H9 (cell line): ENCODE measurements at regions not wholly inside any gene's neighbourhood (a gene's known extent, or its start where the extent isn't known, plus 50 kb on each side); places are given as distances from the start of the nearest gene placed in this dataset.

Experiments
- DNase-seq: peaks from one replicate; pipeline ENCODE4 v3.0.0-alpha.2; 2017
- H2AFZ ChIP-seq: one replicate; pipeline ENCODE4 v1.6.1; 2013; ENCODE audit warnings: mild to moderate bottlenecking, low read length, control low read depth, moderate library complexity
- H2AK5ac ChIP-seq: 2 replicates; pipeline ENCODE4 v1.6.1; 2013; ENCODE audit warnings: low read length, control low read depth, mixed read lengths; ENCODE audit not compliant: insufficient read length
- H2BK120ac ChIP-seq: one replicate; pipeline ENCODE4 v1.6.1; 2013; ENCODE audit warnings: low read depth, mild to moderate bottlenecking, low read length, control low read depth, inconsistent platforms; ENCODE audit not compliant: poor library complexity, severe bottlenecking
- H2BK12ac ChIP-seq: 2 replicates; pipeline ENCODE4 v1.6.1; 2013; ENCODE audit warnings: low read length, control low read depth, mixed read lengths, low read depth; ENCODE audit not compliant: insufficient read length
- H2BK15ac ChIP-seq: 2 replicates; pipeline ENCODE4 v1.6.1; 2013; ENCODE audit warnings: low read depth, low read length, control low read depth
- H2BK20ac ChIP-seq: one replicate; pipeline ENCODE4 v1.6.1; 2013; ENCODE audit warnings: low read depth, mild to moderate bottlenecking, low read length, control low read depth, inconsistent platforms; ENCODE audit not compliant: poor library complexity, severe bottlenecking
- H2BK5ac ChIP-seq: 2 replicates; pipeline ENCODE4 v1.6.1; 2013; ENCODE audit warnings: low read length, control low read depth, mixed read lengths; ENCODE audit not compliant: insufficient read length
- H3K14ac ChIP-seq: 2 replicates; pipeline ENCODE4 v1.6.1; 2013; ENCODE audit warnings: low read length, control low read depth; ENCODE audit not compliant: insufficient read depth
- H3K18ac ChIP-seq: 2 replicates; pipeline ENCODE4 v1.6.1; 2013; ENCODE audit warnings: low read depth, mild to moderate bottlenecking, mixed read lengths, low read length, control low read depth; ENCODE audit not compliant: insufficient read length
- H3K23ac ChIP-seq: 2 replicates; pipeline ENCODE4 v1.6.1; 2013; ENCODE audit warnings: low read length, control low read depth, mixed read lengths, low read depth; ENCODE audit not compliant: insufficient read length
- H3K23me2 ChIP-seq: 2 replicates; pipeline ENCODE4 v1.6.1; 2013; ENCODE audit warnings: low read depth, mild to moderate bottlenecking, mixed read lengths, low read length, control low read depth; ENCODE audit not compliant: insufficient read length, poor library complexity, severe bottlenecking
- H3K27ac ChIP-seq: 2 replicates; pipeline ENCODE4 v1.5.1; 2013; ENCODE audit warnings: low read length, control low read depth, mixed read lengths, low read depth; ENCODE audit not compliant: insufficient read length
- H3K27me3 ChIP-seq: 2 replicates; pipeline ENCODE4 v1.6.1; 2013; ENCODE audit warnings: low read length, control low read depth, inconsistent platforms; ENCODE audit not compliant: insufficient read depth
- H3K4ac ChIP-seq: 2 replicates; pipeline ENCODE4 v1.6.1; 2013; ENCODE audit warnings: low read depth, mild to moderate bottlenecking, control low read depth, inconsistent platforms, low read length, moderate library complexity
- H3K4me1 ChIP-seq: 2 replicates; pipeline ENCODE4 v1.6.1; 2013; ENCODE audit warnings: low read length, control low read depth, inconsistent platforms; ENCODE audit not compliant: insufficient read depth
- H3K4me2 ChIP-seq: 2 replicates; pipeline ENCODE4 v1.6.1; 2013; ENCODE audit warnings: low read length, control low read depth, mixed read lengths; ENCODE audit not compliant: insufficient read length, insufficient read depth
- H3K56ac ChIP-seq: 2 replicates; pipeline ENCODE4 v1.6.1; 2013; ENCODE audit warnings: low read depth, mild to moderate bottlenecking, mixed read lengths, low read length, control low read depth; ENCODE audit not compliant: insufficient read length
- H3K79me1 ChIP-seq: 2 replicates; pipeline ENCODE4 v1.6.1; 2013; ENCODE audit warnings: low read depth, mild to moderate bottlenecking, moderate library complexity, low read length, control low read depth, inconsistent platforms; ENCODE audit not compliant: insufficient read depth, poor library complexity, severe bottlenecking
- H3K79me2 ChIP-seq: 2 replicates; pipeline ENCODE4 v1.6.1; 2013; ENCODE audit warnings: low read length, control low read depth, inconsistent platforms; ENCODE audit not compliant: insufficient read depth
- H3K9ac ChIP-seq: 2 replicates; pipeline ENCODE4 v1.6.1; 2013; ENCODE audit warnings: low read length, control low read depth, mixed read lengths; ENCODE audit not compliant: insufficient read length; ENCODE audit errors: extremely low read depth
- H3K9me3 ChIP-seq: one replicate; pipeline ENCODE4 v1.6.1; 2013; ENCODE audit warnings: low read depth, low read length, inconsistent platforms; ENCODE audit not compliant: control insufficient read depth
- H3T11ph ChIP-seq: one replicate; pipeline ENCODE4 v1.6.1; 2013; ENCODE audit warnings: mild to moderate bottlenecking, low read length, control low read depth, inconsistent platforms
- H4K20me1 ChIP-seq: one replicate; pipeline ENCODE4 v1.6.1; 2013; ENCODE audit not compliant: control insufficient read depth, insufficient read length, insufficient read depth
- H4K5ac ChIP-seq: 2 replicates; pipeline ENCODE4 v1.6.1; 2013; ENCODE audit warnings: low read depth, mild to moderate bottlenecking, mixed read lengths, low read length, control low read depth; ENCODE audit not compliant: insufficient read length
- H4K8ac ChIP-seq: replicated peaks from 2 replicates; pipeline ENCODE4 v1.6.1; 2013; ENCODE audit warnings: low read length, control low read depth, mixed read lengths, low read depth; ENCODE audit not compliant: insufficient read length
- H4K91ac ChIP-seq: 2 replicates; pipeline ENCODE4 v1.6.1; 2013; ENCODE audit warnings: low read depth, mild to moderate bottlenecking, moderate library complexity, mixed read lengths, low read length, control low read depth; ENCODE audit not compliant: insufficient read length
- H3K27ac Mint-ChIP-seq, 3 experiments: 2 replicates in 2 of 3; 3 replicates in 1 of 3; pipeline ENCODE4 v1.8.0; 2020 to 2021; ENCODE audit warnings: mixed read lengths in 3 of 3, mild to moderate bottlenecking in 1 of 3, moderate library complexity in 1 of 3
- H3K27me3 Mint-ChIP-seq: 2 replicates; pipeline ENCODE4 v1.8.0; 2021; ENCODE audit warnings: low read depth, mild to moderate bottlenecking, moderate library complexity, mixed read lengths
- H3K36me3 Mint-ChIP-seq, 3 experiments: 2 replicates in 2 of 3; 3 replicates in 1 of 3; pipeline ENCODE4 v1.8.0; 2020 to 2021; ENCODE audit warnings: low read depth in 3 of 3, mixed read lengths in 3 of 3; ENCODE audit not compliant: insufficient read depth in 1 of 3
- H3K4me1 Mint-ChIP-seq, 2 experiments: 2 replicates each; pipeline ENCODE4 v1.8.0; 2020; ENCODE audit warnings: mixed read lengths in 2 of 2
- H3K4me3 Mint-ChIP-seq, 2 experiments: 2 replicates in 1 of 2; 3 replicates in 1 of 2; pipeline ENCODE4 v1.8.0; 2020 to 2021; ENCODE audit warnings: mild to moderate bottlenecking in 2 of 2, mixed read lengths in 2 of 2, moderate library complexity in 1 of 2
- H3K9me3 Mint-ChIP-seq, 2 experiments: 2 replicates in 1 of 2; 3 replicates in 1 of 2; pipeline ENCODE4 v1.8.0; 2020; ENCODE audit warnings: mild to moderate bottlenecking in 2 of 2, mixed read lengths in 2 of 2, moderate library complexity in 1 of 2
- WGBS: extraction: QIAGEN DNeasy Blood & Tissue Kit; methylation state at CpG from one replicate; pipeline ENCODE4 v1.1.7; 2013; ENCODE audit warnings: missing lambda C conversion rate, low lambda C conversion rate, mixed read lengths; ENCODE audit not compliant: insufficient read length; ENCODE audit errors: extremely low coverage; 5-methylcytosine and 5-hydroxymethylcytosine counted together
- TF ChIP-seq, protein P1 (sequence below): fragments of 200-600 bp; sonication (generic); conservative IDR thresholded peaks from 3 replicates; pipeline ENCODE4 v1.8.0; 2021; ENCODE audit warnings: antibody characterized with exemption, mild to moderate bottlenecking

- H3K9ac ChIP-seq = no peak overlapping the region
- no peak overlapping the region for H3T11ph ChIP-seq
- no peaks in the 10 kb centered on the region for H3K9me3 ChIP-seq
- no peak overlapping the region for H4K91ac ChIP-seq
- H3K4me1 Mint-ChIP-seq = no peaks in the 10 kb centered on the region
- TF ChIP-seq, protein P1, sequence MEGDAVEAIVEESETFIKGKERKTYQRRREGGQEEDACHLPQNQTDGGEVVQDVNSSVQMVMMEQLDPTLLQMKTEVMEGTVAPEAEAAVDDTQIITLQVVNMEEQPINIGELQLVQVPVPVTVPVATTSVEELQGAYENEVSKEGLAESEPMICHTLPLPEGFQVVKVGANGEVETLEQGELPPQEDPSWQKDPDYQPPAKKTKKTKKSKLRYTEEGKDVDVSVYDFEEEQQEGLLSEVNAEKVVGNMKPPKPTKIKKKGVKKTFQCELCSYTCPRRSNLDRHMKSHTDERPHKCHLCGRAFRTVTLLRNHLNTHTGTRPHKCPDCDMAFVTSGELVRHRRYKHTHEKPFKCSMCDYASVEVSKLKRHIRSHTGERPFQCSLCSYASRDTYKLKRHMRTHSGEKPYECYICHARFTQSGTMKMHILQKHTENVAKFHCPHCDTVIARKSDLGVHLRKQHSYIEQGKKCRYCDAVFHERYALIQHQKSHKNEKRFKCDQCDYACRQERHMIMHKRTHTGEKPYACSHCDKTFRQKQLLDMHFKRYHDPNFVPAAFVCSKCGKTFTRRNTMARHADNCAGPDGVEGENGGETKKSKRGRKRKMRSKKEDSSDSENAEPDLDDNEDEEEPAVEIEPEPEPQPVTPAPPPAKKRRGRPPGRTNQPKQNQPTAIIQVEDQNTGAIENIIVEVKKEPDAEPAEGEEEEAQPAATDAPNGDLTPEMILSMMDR = no peak
- no peak overlapping the region for H2BK5ac ChIP-seq
- no peaks in the 10 kb centered on the region for H3K27me3 ChIP-seq
- H3K27ac Mint-ChIP-seq = no peak overlapping the region
- no peak overlapping the region for H2BK12ac ChIP-seq
- no peaks in the 10 kb centered on the region for H4K20me1 ChIP-seq
- H3K14ac ChIP-seq = no peak overlapping the region
- H2BK20ac ChIP-seq = no peak overlapping the region
- H3K79me2 ChIP-seq = no peaks in the 10 kb centered on the region
- H3K4ac ChIP-seq = no peak overlapping the region
- H3K27me3 Mint-ChIP-seq = no peaks in the 10 kb centered on the region
- no peak overlapping the region for H3K4me2 ChIP-seq
- no peak overlapping the region for H3K27ac ChIP-seq
- H3K36me3 Mint-ChIP-seq = no peaks in the 10 kb centered on the region
- no peak overlapping the region for H4K8ac ChIP-seq
- H2BK120ac ChIP-seq = no peak overlapping the region
- no peak overlapping the region for H3K18ac ChIP-seq
- no CpG with 5 or more reads among the region's 2 CpGs for WGBS
- H3K23me2 ChIP-seq = no peaks in the 10 kb centered on the region
- H2BK15ac ChIP-seq = no peak overlapping the region
- no peak overlapping the region for H4K5ac ChIP-seq
- H3K9me3 Mint-ChIP-seq = no peaks in the 10 kb centered on the region
- H2AFZ ChIP-seq = no peak overlapping the region
- H3K56ac ChIP-seq = no peak overlapping the region
- H3K4me1 ChIP-seq = no peaks in the 10 kb centered on the region
- no peak for DNase-seq
- no peak overlapping the region for H2AK5ac ChIP-seq
- H3K79me1 ChIP-seq = no peaks in the 10 kb centered on the region
- H3K23ac ChIP-seq = no peak overlapping the region
- no peak overlapping the region for H3K4me3 Mint-ChIP-seq
These were observed 1127.6 kb upstream of the SEL1L start for GRCh38 chr14:82661258-82661657.
